Panc1 (cell line): ENCODE measurements at regions not wholly inside any gene's neighbourhood (a gene's known extent, or its start where the extent isn't known, plus 50 kb on each side); places are given as distances from the start of the nearest gene placed in this dataset.

Experiments used
- ATAC-seq: fragments of 200-7000 bp; cut with Tn5 transposase; 2 replicates; pipeline ENCODE4 v1.9.1; 2020; ENCODE audit warnings: mild to moderate bottlenecking, moderate library complexity
- BruUV-seq: library from RNA; stranded (reverse); fragments of 400-500 nt; replicated peaks from 2 replicates; lab custom pipeline; 2021; lab: Mats Ljungman, UMichigan
- CTCF ChIA-PET: fragments of 300-600 bp; sonication (Branson Sonifier 250); formaldehyde crosslinking; loops from one replicate; lab custom pipeline; 2022; ENCODE audit warnings: antibody characterized with exemption; lab: Charles Lee
- POLR2A ChIA-PET: fragments of 300-600 bp; sonication (Branson Sonifier 250); formaldehyde crosslinking; loops from one replicate; lab custom pipeline; 2022; ENCODE audit warnings: antibody characterized with exemption; lab: Charles Lee
- DNase-seq: peaks from one replicate; pipeline ENCODE4 v3.0.0-alpha.2; 2010; ENCODE audit warnings: low read depth, low spot score
- H3K27ac ChIP-seq: 2 replicates; pipeline ENCODE4 v1.5.1; 2011; ENCODE audit warnings: mild to moderate bottlenecking, low read length, inconsistent platforms
- H3K27me3 ChIP-seq: fragments of 200-500 bp; sonication (Bioruptor generic); 2 replicates; pipeline ENCODE4 v1.6.0; 2014; ENCODE audit warnings: low read length, inconsistent platforms; ENCODE audit not compliant: control insufficient read depth, insufficient read depth
- H3K36me3 ChIP-seq: fragments of 200-500 bp; sonication (Bioruptor generic); 2 replicates; pipeline ENCODE4 v1.5.1; 2014; ENCODE audit warnings: inconsistent platforms, mild to moderate bottlenecking, low read length, moderate library complexity; ENCODE audit not compliant: control insufficient read depth, insufficient read depth
- H3K4me1 ChIP-seq: 2 replicates; pipeline ENCODE4 v1.5.1; 2011; ENCODE audit warnings: inconsistent platforms, mild to moderate bottlenecking, low read length, moderate library complexity; ENCODE audit not compliant: control insufficient read depth, insufficient read depth
- H3K4me3 ChIP-seq, 2 experiments: 2 replicates each; pipeline ENCODE4 v1.5.1; 2011 to 2012; ENCODE audit warnings: low read depth in 2 of 2, low read length in 2 of 2, mild to moderate bottlenecking in 2 of 2, inconsistent platforms in 1 of 2, moderate library complexity in 1 of 2
- H3K9me3 ChIP-seq: fragments of 200-500 bp; sonication (Bioruptor generic); 2 replicates; pipeline ENCODE4 v1.5.1; 2014; ENCODE audit warnings: low read depth, mild to moderate bottlenecking, inconsistent platforms, low read length, moderate library complexity; ENCODE audit not compliant: control insufficient read depth, insufficient read depth
- CTCF ChIP-seq: fragments of 450-650 bp; IDR thresholded peaks from 2 replicates; pipeline ENCODE4 v1.5.1; 2017; ENCODE audit warnings: mild to moderate bottlenecking
- POLR2AphosphoS5 ChIP-seq: IDR thresholded peaks from 2 replicates; pipeline ENCODE4 v1.6.1; 2012; ENCODE audit warnings: mild to moderate bottlenecking, low read depth, low read length, moderate library complexity
- SIN3A ChIP-seq: IDR thresholded peaks from 2 replicates; pipeline ENCODE4 v1.6.1; 2012; ENCODE audit warnings: low read depth, mild to moderate bottlenecking, low read length, moderate library complexity, borderline replicate concordance; ENCODE audit not compliant: insufficient read depth
- TCF7L2 ChIP-seq: IDR thresholded peaks from 2 replicates; pipeline ENCODE4 v1.6.1; 2011; ENCODE audit warnings: mild to moderate bottlenecking, low read depth, low read length, inconsistent platforms
- in situ Hi-C: cut with HindIII; loops from 2 replicates; pipeline ENCODE4 v1.10.0; 2016; ENCODE audit warnings: low sequenced_read_pairs, low pct_unique_long_range_greater_than_20kb
- intact Hi-C: fragments of 100-400 bp; cut with micrococcal nuclease; formaldehyde crosslinking; loops from one replicate; pipeline ENCODE4 v1.10.0; 2022; ENCODE audit not compliant: unreplicated experiment
- TF ChIP-seq, protein P1 (sequence below), 2 experiments: IDR thresholded peaks; 2 replicates each; pipeline ENCODE4 v1.6.1; 2011 to 2012; ENCODE audit warnings: low read depth in 2 of 2, control low read depth in 1 of 2, low read length in 1 of 2, mild to moderate bottlenecking in 1 of 2, moderate library complexity in 1 of 2; ENCODE audit not compliant: insufficient read depth in 1 of 2

DNA sequence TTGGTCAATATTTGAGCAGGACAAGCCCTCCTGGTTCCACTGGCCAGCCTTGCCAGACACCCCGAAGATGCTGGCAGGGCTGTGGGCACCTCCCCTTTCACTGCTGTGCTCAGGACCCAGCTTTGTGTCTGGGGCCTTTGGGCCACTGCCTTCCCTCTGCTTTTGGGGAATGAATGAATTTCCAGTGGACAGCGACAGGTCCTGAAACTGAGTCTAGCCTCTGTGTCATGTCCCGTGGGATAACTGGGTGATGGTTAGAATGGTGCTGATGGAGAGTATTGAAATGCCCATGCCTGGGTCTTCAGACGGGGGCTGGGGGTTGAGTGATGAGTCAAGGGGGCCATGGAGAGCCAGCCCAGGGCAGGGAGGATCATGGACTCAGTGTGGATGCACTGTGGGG lies 135.8 kb downstream of the FOXL1 start:
- Histone ChIP-seq H3K27ac (no peak overlapping the region), H3K9me3 (no peaks in the 10 kb centered on the region), H3K4me1 (no peaks in the 10 kb centered on the region), H3K27me3 (no peaks in the 10 kb centered on the region), H3K4me3 (no peak overlapping the region), H3K36me3 (no peaks in the 10 kb centered on the region)
- ATAC-seq: no peak
- in situ Hi-C loops: no loop called here
- DNase-seq: no peak
- BruUV-seq: no TSS peak
- POLR2A ChIA-PET: no interaction called here
- intact Hi-C loops: no loop called here
- CTCF ChIA-PET: no interaction called here
- TF ChIP-seq, protein P1, sequence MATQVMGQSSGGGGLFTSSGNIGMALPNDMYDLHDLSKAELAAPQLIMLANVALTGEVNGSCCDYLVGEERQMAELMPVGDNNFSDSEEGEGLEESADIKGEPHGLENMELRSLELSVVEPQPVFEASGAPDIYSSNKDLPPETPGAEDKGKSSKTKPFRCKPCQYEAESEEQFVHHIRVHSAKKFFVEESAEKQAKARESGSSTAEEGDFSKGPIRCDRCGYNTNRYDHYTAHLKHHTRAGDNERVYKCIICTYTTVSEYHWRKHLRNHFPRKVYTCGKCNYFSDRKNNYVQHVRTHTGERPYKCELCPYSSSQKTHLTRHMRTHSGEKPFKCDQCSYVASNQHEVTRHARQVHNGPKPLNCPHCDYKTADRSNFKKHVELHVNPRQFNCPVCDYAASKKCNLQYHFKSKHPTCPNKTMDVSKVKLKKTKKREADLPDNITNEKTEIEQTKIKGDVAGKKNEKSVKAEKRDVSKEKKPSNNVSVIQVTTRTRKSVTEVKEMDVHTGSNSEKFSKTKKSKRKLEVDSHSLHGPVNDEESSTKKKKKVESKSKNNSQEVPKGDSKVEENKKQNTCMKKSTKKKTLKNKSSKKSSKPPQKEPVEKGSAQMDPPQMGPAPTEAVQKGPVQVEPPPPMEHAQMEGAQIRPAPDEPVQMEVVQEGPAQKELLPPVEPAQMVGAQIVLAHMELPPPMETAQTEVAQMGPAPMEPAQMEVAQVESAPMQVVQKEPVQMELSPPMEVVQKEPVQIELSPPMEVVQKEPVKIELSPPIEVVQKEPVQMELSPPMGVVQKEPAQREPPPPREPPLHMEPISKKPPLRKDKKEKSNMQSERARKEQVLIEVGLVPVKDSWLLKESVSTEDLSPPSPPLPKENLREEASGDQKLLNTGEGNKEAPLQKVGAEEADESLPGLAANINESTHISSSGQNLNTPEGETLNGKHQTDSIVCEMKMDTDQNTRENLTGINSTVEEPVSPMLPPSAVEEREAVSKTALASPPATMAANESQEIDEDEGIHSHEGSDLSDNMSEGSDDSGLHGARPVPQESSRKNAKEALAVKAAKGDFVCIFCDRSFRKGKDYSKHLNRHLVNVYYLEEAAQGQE (IDR thresholded peaks at IDR 0.05; ENCODE audit: insufficient read depth in 1 of 2, low read depth in 2 of 2, low read length in 1 of 2): peak; percentile 63 to 74; a peak in 3 of 4 replicates
- no peak for TF ChIP-seq SIN3A
- no peak for TF ChIP-seq TCF7L2

- intact Hi-C loops: no loop called here
- BruUV-seq: no TSS peak
- H3K4me1 ChIP-seq: no peaks in the 10 kb centered on the region
- H3K27me3 ChIP-seq: no peaks in the 10 kb centered on the region
- ChIA-PET CTCF (no interaction called here), POLR2A (no interaction called here)
- H3K36me3 ChIP-seq: no peaks in the 10 kb centered on the region
- no peak overlapping the region for H3K27ac ChIP-seq
- TF ChIP-seq SIN3A: no peak
- no peak for TF ChIP-seq CTCF
- TF ChIP-seq, protein P1 (IDR thresholded peaks at IDR 0.05; ENCODE audit: insufficient read depth in 1 of 2, low read depth in 2 of 2, low read length in 1 of 2): no peak
- no peak for TF ChIP-seq POLR2AphosphoS5
- DNase-seq: no peak
- no peaks in the 10 kb centered on the region for H3K9me3 ChIP-seq
- ATAC-seq: no peak
- in situ Hi-C loops: no loop called here
- no peak overlapping the region for H3K4me3 ChIP-seq
These were observed 138.3 kb downstream of the FOXL1 start for GRCh38 chr16:86716649-86717048.
